GM04503 (cell line): ENCODE measurements at regions not wholly inside any gene's neighbourhood (a gene's known extent, or its start where the extent isn't known, plus 50 kb on each side); places are given as distances from the start of the nearest gene placed in this dataset.
"Not testable (repeated sequence)": the region's sequence is repeated elsewhere in the genome, so short reads cannot be mapped to it uniquely, and the experiment has no call there.

ENCODE experiments used
- DNase-seq: peaks from one replicate; pipeline ENCODE4 v3.0.0-alpha.2; 2012; ENCODE audit warnings: low read depth

DNA sequence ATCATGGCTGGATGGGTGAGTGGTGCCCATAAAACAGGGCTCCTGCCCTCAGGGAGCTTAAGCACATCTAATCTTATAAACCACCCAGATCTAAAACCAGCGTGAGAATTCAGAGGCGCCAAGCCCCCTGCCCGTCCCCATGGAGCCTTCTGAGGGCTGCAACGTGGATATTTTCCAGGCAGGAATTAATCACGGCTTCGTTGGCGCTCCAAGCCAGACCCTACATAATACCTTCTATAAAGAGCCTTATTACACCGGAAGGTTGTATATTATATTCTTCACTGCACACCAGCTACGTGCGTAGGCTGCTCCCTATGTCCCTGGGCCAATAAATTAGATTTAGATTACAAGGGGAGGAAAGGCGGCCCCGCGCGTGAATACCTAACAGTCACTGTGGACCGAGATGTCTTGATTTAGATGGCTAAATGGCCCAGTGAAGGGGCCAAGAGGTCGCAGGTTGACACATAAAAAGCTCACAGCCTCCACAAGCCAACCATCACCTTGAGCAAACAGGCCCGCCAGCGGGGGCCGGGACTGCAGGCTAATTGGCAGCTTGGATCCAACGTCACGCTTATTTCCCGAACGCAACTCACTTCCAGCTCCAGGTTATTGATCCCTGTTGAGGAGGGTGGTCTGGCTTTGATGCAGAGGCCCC lies 64.7 kb upstream of the APCDD1L start:
- DNase-seq = no peak

GRCh38 chr20:58579069-58579818 lies 64.0 kb upstream of the APCDD1L start:
- no peak for DNase-seq

GRCh38 chr20:58577871-58578598 lies 62.8 kb upstream of the APCDD1L start:
- DNase-seq = no peak

DNA sequence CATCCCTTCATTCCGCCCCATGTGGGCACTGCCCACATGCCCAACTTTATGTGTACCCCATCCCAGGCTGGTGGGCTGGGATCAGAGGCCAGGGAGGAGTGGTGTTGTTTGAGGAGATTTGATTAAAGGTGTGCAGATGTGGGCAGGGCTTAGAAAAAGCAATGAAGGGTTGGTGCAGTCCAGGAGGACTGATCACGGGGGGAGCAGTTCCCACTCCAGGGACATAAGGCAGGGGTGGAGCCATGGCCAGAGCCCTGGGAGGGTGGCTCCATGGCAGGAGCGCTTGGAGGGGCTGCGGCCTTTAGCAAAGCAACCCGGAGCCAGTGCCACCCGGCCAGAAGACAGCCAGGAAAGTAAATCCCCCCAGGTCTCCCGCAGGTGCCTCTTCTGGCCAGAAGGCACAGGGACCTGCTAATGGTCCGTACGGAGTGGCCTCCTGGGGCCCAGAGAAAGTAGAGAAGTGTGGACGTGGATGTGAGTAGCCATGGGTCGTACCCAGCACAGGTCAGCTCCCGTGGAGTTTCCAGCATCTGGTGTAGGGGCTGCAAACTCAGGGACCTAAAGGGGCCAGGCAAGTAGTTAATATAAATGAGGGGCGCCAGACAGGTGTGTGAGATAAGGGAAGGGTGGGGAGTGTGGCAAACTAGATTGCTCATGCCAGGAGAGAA lies 62.1 kb upstream of the APCDD1L start:
- DNase-seq = no peak

DNA sequence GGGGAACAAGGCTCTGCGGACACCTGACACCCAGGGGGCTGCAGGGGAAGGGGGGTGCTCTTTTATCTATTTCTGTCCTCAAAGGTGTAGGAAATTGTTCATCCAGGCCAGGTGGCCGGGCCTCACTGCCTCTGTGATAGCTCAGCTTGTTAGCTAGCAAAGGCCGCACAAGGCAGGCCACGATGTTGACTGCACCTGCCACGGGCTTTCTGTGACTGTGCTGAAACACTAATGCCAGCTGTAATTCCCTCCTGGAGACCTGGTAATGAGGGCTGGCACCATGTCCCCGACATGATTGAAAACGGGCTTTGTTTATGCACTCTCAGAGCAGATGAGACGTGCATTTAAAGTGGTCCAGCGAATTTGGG lies 61.4 kb upstream of the APCDD1L start:
- DNase-seq = no peak

DNA sequence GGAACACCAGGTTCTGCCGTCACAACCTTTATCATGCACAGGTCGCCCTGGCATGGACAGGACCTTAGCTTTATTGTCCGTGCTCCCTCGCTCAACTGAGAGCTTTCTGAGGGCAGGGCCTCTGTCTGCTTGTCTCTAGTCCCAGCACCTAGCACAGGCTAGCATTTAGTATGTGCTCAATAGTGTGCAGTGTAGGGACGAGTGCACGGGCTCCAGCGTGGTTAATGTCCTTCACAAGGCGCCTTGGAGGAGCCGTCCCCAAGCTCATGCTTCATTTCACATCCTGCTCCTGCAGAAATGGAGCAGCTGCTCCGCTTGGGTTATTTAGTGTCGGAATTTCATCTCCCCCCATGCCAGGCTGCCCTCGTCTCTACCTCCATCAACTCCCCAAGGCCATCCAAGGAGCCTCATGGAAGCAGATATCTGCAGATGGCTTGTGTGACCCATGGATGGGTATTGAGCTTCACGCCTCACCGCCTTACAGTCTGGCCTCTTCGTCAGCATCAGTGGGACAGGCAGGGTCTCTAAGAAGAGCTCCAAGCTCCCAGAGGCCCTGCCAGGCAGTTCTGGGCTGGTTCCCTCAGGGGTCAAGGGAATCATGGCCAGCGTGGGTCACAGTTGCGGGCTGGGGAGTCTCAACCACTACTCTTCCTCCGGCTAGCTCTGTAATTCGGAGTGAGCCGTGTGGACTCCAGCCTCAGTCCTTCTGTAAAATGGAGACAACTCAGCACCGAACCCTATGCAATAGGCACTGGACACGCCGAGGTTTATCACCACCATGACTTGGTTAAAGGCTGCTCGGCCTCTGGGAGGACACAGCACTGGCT lies 60.8 kb upstream of the APCDD1L start:
- DNase-seq = no peak

- DNase-seq = no peak
Measured at GRCh38 chr20:58574469-58574868, 59.3 kb upstream of the APCDD1L start.

- no peak for DNase-seq
Measured at GRCh38 chr20:58573986-58574385, 58.8 kb upstream of the APCDD1L start.

GRCh38 chr20:58573257-58573656 lies 58.1 kb upstream of the APCDD1L start:
- DNase-seq = no peak

- DNase-seq = not testable (repeated sequence)
Measured at GRCh38 chr20:58572428-58572763, 57.2 kb upstream of the APCDD1L start.

DNA sequence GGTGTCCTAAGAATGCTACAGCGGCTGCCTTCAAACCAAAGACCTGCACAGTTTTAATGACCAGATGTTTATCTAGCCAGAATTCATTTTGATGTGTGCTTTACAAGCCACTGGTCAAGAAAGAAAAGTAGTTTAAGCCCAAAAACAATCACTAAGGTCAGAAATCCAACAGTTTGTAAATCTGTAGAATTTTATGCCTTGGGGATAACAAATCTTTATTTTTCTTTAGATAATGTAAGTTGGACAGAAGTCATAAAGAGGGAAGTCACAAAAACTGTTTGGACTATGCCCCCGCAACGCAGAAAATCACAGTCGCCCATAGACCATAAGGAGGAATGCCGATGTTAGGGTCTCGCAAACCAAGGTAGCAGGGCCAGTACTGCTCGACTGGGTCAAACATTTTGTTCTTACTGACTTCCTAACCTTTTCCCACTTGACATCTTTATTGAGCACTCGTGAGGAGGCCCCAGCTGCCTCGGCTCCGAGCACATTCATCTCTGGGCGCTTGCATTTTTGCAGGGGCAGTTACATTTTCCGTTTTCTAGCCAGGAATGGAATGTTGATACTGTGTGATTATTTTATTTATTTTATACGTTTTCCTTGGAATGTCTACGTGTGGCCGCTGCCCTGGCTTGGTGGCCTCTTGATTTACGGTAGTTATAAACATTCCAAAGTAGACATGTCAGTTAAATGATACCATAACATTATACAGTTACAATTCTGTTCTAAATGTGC lies 56.7 kb upstream of the APCDD1L start:
- DNase-seq = no peak

- DNase-seq = no peak
Measured at GRCh38 chr20:58571356-58571692, 56.1 kb upstream of the APCDD1L start.

DNA sequence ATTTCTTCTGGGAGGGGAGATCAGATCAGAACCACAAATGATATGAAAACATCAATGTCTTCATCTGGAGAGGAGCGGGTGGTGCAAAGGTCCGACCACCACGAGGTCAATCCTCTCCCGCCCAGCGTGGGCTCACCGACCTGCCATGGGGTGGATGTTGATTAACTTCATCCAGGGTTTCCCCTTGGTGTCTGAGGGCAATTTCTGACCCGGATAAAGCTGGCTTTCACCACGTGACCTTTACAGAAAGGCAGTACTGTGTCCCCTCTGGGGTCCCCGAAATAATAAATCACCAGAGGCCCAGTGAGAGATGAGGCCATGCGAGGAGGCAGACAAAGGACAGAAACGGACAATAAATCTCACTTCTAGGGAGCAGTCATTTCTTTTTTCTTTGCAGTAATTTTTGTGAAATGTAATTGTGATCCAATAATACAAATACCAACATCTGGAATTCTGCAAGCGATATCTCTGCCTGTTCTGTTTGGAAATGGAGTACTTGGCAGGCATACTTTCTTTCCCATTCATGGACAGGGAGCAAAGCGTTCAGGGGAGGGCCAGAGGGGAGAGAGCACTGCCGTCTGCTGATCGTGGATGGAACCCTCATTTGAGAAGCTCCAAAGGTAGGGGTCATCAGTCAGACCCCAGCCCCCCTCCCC lies 55.1 kb upstream of the APCDD1L start:
- no peak for DNase-seq

- no peak for DNase-seq
Measured at GRCh38 chr20:58569241-58570125, 54.3 kb upstream of the APCDD1L start.

DNA sequence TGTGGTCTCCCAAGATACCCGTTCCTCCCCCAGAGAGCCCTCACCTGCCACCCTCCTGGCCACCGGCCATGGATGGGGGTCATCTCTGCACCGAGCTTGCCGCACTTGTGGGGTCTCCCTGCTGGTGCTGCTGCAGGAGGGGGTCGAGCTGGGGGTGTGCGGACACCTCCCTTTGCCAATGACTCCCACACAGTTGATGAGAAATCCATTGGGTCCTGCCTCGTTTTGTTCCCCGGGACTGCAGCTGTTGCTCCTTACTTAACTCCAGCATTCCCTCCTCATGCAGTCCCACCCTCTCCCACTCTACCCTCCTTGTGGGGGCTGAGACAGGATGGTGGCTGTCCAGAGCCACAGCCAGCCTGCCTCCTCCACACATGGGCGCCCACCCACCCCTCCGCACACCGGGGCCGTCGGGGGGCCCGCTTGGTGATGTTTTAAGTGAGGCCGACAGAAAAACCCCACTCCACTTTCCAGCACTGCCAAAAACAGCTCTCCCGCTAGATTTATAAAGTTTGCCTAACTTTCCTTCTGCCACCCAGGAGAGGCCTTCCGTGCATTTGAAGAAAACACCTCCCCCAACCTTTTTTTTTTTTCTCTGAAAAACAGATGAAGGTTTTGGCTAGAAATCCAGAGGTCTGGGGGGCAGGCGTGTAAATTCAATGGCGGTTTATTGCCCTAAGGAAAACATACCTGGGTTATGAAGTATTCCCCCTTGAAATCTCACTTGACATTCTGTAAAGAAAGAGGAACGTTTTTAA lies 53.5 kb upstream of the APCDD1L start:
- no peak for DNase-seq

DNA sequence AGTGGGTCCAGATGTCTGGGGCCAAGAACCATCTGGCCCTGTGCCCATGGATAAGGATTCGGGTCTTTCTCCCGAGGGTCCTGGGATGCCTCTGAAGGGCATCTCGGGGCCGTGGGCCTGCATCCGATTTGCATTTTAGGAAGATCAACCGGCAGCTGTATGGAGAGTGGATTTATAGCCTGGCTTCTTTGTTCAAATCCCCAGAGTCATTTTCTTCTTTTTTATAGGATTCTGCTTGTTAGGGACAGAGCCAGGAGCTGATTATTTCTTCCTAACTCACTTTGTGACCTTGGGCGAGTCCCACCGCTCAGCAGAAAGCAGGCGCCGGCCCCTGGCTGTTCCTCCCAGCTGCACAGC lies 52.9 kb upstream of the APCDD1L start:
- no peak for DNase-seq

- DNase-seq = no peak
Measured at GRCh38 chr20:58567437-58567836, 52.2 kb upstream of the APCDD1L start.

GRCh38 chr20:58566981-58567380 lies 51.8 kb upstream of the APCDD1L start:
- no peak for DNase-seq
